ENCODE measurements at regions not wholly inside any gene's neighbourhood (a gene's known extent, or its start where the extent isn't known, plus 50 kb on each side); places are given as distances from the start of the nearest gene placed in this dataset.

DNA sequence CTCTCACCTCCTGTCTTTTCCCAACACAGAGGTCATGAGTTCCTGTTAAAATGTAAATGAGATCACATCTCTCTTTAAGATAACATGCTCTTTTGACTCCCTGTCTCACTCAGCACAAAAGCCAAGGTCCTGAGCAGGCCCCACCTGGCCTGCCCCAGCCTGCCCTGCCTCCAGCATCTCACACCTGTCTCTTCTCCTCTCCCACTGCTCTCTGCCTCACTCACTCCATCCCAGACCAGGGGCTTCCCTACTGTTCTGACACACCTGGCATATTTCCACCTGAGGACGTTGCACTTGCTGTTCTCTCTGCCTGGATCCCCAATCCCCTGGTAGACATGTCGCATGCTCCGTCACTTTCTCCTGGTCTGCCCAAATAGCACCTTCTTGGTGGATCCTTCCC lies 285.0 kb upstream of the ZMIZ1 start:
- no peak for DNase-seq

DNA sequence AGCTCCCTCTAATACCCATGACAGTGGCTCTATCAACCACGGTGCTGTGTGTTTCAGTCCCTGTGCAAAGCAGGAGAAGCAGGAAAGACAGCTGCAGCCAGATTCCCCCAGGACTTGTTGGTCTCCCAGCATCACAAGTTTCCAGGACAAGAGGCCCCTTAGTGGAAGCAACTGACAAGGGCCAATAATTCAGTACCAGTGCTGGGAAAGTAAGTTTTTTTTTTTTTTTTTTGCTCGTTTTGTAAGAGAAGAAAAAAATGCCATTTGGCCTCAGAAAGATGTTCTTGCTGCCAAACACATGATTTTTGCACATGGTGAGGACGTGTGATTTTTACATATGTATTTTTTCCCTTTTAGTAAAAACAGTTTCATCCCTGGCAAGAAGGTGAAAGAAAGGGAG lies 284.2 kb upstream of the ZMIZ1 start:
- DNase-seq, result no peak

DNA sequence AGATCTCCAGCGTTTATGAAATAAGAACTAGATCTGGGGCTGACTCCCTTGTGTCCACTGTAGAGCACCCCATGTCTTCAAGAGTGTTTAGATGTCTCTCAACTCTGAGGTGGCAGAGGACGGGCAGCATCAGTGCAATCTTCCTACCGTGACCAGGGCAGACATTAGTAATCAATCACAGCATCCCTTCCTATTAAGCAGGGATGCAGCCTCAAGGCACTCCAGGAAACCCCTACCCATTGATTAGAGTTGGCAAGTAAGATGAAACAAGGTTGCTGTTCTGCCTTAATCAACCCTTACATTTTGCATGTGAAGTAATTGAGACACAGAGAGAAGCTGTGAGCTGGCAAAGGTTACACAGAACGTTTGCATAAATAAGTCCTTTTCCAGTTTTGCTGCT lies 283.7 kb upstream of the ZMIZ1 start:
- no peak for DNase-seq

DNA sequence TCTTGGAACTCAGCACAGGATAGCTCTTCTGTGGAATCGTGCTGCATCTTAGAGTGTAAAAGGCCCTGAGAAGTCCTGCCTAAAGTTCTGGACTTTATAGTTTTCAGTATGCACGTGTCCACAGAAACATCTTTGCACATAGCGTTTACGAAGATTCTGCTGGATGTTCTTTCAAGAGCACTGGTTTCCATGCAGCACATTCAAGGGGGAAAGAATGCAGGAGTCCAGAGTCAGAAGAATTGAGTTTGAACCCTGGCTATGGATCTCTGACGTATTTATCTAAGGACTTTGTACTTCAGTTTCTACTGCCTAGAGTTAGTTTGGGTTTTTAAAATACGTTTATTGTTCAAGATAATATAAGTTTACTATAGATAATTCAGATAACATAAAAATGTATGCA lies 282.8 kb upstream of the ZMIZ1 start:
- no peak for DNase-seq

DNA sequence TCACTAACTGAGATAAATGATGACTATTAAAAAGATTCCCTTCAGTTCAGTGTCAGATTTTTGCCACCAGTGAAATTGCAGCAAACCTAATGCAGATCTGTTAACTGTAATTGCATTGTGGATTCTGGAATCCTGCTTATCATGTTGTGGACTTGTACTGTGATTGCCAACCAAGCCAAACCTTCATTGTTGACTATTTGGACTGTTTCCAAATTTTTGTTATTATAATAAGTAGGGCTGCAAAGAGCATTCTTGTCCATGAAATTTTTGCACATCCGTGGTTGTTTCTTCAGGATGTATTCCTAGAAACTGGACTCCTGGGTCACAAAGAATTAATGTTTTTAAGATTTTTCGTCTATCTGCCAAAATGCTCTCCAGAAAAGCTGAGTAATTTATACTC lies 281.6 kb upstream of the ZMIZ1 start:
- DNase-seq, result no peak

DNA sequence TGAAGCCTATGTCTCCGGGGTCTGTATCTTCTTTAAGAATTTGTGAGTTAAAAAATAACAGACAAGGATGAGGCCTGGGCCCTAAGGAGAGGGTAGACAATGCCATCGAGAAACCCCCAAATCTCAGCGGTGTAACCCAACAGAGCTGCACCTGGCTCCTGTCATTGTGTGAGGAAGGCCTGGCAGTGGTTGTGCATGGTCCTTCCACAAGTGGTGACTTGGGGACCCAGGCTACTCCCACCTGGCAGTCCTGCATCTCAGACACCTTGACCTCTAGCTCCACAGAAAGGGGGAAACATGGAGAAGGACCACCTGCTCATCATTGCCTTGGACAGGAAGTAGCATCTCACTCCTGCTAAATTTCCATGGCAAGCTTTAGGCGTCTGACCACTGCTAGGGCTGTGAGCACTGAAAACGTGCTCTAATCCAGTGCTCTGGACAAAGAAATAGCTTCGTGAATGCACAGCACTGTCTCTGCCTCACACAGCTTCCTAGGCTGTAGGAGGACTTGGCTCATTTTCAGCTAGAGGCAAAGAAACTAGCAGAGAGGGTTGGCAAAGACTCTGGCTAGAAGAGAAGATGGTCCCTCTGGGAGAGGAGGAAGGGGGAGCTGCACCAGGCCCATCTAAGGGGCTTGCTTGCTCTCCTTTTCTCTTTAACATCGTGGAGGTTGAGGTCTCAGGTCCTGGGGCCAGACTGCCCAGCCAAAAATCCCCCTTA lies 273.9 kb upstream of the ZMIZ1 start:
- DNase-seq, result peak in 1 of 2 donors; percentile 13

DNA sequence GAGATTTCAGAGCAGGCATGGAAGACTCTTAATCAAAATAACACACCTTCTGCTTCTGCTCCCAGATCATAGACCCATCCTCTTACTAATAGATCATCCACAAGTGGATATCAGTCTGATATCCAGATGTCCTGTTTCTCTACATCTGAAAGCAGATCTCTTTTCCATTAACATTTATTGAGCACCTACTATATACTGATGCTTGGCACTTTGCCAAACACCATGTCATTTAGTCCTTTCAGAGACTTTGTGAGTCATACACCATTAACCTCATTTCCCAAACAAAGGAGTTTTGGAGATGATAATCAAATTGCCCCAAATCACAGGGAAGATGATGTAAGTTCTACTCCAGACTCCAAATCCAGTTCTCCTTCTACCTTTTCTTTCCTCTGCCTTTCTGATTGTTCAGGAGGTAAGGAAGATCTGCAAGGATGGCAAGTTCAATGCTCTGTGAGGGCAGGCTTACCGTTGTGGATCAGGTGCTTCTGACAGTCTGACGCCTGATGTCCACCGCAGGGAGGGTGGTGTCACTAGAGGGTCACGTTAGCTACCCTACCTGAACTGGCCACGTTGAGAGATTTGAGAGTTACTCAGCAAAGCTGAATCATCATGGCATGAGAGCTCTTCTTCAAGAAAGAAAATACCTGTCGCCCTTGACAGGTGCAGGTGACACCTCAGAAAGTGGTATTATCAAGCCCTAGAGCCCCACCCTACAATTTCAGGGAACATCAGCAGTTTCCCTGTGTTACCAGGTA lies 269.6 kb upstream of the ZMIZ1 start:
- no peak for DNase-seq

DNA sequence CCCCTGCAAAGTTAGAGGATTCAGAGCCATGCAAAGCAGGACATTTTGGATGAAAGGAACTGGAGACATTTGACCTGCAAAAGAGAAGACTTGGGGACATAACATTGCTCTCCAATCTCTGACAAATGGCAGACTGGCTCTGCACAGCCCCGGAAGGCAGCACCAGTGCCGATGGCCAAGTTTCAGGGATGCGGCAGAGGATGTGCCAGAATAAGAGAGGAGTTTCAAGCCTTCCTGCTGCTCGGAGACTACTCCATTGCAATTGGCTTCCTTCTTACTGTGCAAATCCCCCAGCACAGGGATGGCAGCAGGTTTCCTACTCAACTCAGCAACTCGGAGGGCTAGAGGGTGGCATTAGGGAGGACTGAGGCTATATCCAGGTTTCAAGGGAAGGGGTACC lies 268.8 kb upstream of the ZMIZ1 start:
- DNase-seq, result no peak

DNA sequence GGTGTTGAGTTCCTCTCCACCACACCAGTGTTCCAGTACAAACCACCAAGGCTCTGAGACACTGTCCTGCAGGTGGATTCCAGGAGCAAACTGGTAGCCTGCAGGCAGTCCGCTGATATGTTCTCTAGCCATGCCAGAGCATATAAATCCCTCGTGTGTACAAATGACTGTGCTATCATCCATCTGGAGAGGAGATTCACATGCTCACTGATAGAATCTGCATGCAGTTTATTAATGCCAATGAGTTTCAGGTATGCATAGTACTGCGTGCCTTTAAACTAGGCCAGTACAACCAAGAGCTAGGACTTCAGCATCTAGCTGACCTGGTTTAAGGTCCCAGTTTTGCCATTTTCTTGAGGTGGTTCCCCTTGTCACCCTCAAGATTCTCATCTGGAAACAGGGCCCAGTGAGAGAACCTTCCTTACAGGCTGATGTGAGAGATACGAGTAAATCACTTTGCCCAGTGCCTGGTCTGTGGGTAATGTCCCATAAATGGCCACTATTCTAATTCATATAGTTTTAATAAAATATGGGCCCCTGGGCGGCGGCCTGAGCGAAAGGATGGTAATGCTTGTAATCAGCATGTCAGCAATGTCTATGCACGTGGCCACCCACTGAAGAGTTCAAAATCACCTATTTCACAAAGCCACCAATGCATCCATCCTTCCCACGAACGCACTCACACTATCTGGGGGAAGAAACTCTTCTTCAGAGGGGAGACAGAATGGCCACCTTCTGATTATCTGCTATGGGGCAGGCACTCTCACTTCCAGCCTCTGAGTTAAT lies 268.0 kb upstream of the ZMIZ1 start:
- DNase-seq, result no peak

DNA sequence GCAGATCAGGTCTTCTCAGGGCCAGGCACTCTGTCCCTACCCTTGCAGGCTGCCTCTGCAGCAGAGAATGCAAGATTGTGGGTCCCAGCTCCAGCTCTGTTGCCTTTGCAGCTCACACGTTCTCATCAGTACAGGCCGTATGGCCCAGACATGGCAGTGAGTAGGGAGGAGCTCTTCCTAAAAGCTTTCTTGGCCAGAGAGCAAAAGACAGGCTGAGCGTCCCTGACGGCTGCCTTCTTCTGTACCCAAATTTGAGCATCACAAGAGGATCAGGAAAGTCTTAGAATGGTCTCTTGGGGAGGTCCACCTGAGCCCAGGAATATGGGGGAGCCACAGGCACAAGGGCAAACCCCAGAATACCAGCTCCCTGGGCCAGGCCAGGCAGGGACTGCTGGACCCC lies 266.3 kb upstream of the ZMIZ1 start:
- no peak for DNase-seq

DNA sequence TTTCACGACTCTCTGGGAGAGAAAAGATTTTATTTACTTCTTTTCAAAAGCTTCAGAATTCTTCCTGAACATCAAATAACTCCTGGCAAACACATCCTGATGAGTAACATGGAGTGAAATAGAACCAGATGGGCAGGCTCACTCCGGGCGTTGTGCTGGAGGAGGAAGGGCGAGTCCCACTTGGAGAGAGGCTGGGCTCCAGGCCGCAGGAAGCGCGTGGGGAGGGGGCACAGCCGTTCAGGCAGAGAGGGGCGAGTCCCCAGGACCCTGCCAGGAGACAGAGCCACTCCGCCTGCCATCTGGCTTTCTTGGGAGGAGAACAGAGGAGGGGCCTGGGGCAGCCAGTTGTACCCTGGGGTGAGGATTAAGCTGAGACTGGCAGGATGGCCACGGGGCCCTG lies 265.9 kb upstream of the ZMIZ1 start:
- DNase-seq, result no peak

DNA sequence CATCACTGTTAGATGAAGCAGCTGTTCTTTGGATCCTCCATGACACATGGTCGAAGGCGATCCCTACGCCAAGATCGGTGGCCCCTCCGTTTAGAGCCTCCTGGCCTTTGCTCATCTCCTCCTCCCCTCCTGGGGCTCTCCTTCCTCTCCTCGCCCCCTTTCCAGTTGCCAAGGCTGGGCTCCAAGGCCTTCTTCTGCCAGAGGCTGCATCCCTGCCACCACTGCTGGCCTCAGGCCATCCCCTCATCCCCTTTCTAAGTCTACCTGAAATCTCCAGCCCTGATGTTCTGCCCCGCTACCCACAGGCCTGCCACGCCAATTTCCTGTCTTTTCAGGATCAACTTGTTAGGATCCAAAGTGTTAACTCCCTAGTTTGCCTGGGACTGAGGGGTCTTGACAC lies 265.1 kb upstream of the ZMIZ1 start:
- DNase-seq, result no peak

DNA sequence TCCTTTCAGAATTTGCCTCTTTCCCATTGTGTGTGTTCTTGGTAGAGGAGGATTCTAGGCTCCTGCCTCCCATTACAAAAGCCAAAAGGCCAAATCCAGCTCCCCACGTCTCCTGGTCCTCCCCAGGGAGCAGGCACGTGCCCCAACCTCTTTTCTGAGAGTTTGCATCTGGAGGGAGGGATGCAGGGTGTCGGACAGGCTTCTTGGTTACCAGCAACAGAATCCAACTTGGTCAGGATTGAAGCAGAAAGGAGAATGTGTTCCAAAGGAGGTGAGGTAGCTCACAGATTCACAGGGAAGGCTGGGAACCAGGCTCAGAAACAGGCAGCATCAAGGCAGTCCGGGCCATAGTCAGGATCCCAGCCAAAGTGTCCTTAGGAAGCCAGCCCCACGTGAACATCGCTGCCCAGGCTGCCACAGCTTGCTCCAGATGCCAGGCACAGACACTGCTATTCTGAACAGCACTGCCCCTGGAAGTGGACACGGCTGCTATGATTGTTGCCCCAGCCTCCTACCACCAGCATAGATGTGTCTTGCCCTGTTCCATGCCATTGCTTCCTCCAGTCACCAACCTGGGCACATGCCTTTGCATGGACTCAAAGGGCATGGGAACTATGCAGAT lies 264.2 kb upstream of the ZMIZ1 start:
- DNase-seq, result no peak

DNA sequence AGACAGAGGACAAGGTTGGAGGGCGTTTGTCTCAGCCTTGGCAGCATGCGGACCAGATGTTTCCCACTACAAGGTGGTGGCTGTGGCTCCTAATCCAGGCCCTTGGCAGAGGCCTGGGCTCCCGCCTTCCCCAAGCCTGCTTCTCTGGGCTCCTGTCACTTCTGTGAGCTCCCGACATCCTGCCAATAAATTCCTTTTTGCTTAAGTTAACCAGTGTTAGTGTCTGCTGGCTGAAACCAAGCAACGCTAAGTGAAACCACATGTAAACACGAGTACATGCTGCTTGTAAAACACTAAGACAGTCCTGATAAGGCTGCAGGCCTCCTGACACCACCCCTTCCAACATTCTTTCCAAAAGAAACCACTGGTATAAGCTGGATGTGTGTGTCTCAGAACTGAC lies 263.6 kb upstream of the ZMIZ1 start:
- no peak for DNase-seq

DNA sequence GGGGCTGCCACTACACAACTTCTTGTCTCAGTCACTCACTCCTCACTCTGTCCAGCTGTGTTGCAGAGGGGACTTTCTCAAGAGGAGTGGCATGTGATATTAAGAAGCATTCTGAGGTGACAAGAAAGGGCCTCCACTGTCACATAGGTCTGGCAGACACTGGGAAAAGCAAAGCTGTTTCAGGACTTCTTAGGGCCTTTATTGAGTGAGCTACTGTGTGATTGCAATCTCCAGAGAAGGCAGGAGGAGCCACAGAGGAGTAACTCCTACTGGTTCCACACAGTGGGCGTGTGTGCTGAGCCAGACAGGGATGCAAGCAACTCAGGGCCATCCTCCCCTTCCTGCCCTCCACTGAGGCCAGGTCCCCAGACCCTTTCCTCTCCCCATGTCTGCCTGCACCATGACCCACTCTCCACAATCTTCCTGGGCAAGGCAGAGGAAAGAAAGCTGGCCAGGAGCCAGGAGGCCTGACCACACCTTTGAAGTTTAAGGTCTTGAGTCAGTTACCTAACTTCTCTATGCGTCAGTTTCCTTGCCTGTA lies 262.0 kb upstream of the ZMIZ1 start:
- DNase-seq, result no peak

DNA sequence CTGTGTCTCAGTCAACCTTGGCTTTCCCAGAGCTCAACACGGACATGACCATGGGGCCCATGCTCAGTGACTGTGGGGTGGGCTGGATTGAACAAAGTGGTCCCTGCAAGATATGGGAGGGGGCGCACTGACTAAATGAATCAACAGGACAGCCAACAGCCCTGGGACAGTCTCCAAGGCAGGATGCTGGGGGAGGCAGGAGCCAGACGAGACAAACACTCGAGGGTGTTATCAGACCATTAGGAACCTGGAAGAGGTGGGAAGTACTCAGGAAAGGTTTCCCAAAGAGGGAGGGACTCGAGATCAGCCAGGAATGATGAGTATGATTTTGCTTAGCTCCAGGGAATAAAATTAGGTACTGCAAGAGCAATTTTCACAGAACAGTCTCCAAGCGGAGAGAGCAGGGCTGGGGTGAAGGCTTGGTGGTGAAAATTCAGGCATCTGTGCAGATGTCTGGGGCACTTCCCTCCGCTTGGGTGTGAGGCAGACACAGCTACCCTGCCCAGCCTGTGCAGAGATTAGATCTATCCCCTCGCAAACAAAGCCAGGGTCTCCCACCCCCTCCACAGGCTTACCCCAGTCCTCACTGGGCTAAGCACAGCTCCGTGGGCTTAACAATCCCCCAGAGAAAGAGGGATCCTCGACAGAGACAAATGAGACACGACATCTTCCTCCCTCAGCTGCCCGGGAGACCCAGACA lies 261.1 kb upstream of the ZMIZ1 start:
- no peak for DNase-seq

DNA sequence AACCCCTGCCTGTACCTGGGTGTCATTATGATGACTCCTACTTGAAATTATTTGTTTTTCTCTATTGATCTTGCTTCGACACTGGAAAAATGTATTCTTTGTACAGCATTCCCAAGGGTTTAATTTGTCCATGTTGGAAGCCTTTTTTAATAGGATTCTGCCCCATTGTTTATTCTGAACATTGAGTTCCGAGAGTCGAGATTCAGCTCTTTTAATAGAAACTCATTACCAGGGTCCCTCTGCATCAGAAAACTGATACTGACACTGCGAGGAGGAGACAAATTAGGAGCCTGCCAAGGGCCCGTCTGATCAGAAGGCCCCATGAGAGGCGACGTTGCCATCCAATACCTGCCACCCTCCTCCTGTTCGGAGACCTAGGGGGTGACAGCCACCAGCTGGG lies 260.5 kb upstream of the ZMIZ1 start:
- no peak for DNase-seq

DNA sequence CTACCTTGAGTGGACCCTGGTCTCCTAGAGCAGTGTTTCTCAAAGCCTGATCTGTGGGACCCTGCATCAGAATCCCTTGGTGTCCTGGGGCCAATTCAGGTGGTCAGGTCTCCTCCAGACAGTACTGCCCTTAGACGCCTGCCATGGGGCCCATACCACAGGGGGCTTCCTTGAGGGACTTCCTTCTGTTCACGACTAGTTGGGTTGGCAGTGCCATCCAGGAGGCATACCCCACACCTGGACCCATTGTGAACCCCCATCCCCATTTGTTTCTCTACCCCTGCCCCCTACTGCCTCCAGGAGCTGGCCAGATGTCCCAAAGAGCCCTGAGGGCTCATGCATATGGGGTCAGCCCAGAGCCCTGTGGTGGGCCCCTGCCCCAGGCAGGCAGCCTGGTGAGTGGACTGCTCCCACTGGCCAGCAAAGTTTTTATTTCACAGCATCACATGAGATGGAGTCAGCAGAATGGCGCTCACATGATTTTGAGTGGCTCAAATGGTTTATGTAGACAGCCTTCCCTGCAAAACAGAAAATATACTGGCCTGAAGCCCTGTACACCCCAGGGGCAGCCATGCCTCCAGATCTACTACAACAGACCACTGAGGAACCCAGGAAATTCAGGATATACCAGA lies 259.9 kb upstream of the ZMIZ1 start:
- DNase-seq, result no peak

DNA sequence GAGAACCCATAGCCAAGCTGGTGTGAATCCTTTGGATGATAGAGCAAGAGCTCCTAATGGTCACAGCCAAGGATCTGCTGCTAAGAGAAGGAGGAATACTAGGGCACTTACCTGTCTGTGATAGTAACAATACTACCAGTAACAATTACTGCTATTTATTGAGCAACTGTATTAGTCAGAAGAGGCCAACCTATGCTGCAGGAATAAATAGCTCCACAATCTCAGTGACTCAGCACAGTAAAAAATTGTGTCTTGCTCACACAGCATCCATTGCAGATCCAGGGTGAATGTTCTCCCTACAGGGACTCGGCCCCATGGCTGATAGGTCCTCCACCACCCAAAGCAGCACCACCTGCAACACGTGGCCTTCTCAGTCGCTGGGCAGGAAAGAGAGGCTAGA lies 257.6 kb upstream of the ZMIZ1 start:
- no peak for DNase-seq

DNA sequence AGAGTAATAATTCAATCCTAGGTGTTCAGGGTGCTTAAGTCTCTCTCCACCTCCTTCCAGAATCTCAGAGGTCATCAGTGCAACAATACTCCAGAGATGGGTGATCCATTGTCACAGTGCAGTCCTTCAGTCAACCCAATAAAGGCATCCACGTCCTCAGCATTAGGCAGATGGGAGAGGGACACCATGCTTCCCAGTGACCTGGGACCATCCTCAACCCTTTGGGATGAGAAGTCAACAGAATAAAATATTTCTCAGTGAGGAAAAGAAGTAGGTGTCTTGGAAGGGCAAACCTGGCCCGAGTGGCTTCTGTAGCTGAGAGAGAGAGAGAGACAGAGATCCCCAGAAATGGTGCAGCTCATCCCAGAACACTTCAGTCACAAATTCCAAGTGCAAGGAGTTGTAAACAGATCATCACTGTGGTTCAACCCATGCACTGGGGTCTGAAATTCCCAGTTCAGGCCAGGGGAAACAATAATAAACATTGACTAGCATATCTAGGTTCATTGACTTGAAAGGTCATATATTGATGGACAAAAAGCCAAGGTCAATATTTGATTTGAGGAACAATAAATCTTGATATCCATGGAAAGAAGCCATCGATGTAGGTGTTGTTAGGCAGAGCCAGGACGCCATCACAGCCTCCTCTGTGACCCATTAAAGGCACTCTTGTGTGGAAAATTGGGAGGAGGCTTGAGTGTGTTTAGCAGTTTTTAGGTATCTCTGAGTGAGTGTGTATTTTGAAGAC lies 256.0 kb upstream of the ZMIZ1 start:
- DNase-seq, result no peak

DNA sequence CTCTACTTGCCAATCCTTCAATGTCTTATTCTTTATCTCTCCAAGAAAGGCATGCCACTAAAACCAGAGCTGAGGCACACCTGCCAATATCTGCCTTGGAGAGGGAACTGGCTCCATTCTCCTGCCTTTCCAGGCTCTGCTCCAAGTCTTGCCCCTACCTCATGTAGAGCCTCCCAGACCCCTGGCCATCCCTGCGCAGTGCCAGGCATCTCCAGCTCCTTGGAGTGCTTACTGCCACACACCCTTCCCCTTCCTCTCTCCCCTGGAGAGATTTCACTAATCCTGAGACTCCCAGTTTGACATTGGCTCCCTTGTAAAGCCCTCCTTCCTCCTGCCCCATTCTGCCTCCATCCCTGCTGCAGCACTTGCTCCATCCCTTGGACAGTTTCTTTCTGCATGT lies 255.2 kb upstream of the ZMIZ1 start:
- no peak for DNase-seq
